CD4-positive, alpha-beta T cell treated with Interleukin-15 for 1 hour (primary cell): ENCODE measurements at regions not wholly inside any gene's neighbourhood (a gene's known extent, or its start where the extent isn't known, plus 50 kb on each side); places are given as distances from the start of the nearest gene placed in this dataset.
"Not testable (repeated sequence)": the region's sequence is repeated elsewhere in the genome, so short reads cannot be mapped to it uniquely, and the experiment has no call there.

Experiments
- DNase-seq: peaks from one replicate; pipeline ENCODE4 v3.0.0-alpha.2; 2020

DNA sequence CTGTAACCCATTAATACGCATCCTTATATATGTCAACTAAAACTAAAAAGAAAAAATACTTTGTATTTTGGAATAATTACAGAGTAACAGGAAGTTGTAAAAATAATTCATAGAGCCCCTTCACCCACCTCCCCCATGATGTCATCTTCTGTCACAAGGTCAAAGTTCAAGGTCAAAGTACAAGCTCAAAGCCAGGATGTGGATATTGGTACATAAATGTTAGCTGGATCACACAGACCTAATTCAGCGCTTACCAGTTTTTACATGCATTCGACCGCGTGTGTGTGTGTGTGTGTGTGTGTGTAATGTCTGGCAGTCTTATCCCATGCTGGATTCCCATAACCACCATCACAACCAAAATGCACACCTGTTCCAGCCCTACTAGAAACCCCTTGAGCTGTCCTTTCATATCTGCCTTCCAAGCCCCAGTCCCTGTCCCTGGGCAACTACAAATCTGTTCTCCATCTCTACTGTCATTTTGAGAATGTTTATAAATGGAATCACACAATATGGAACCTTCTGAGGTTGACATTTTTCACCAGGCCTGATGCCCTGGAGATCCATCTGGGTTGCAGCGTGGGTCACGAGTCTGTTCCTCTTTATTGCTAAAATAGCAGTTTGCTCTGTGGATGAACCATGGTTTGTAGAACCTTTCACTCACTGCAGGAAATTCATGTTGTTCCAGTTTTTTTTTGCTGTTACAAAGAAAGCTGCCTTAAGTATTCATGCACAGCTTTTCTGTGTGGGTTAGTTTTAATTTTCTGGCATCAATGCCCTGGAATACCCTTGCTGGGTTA lies 153.6 kb upstream of the PITRM1 start:
- no peak for DNase-seq

GRCh38 chr10:3324612-3325038 lies 152.0 kb upstream of the PITRM1 start:
- no peak for DNase-seq

- no peak for DNase-seq
Measured at GRCh38 chr10:3323865-3324498, 151.4 kb upstream of the PITRM1 start.

DNA sequence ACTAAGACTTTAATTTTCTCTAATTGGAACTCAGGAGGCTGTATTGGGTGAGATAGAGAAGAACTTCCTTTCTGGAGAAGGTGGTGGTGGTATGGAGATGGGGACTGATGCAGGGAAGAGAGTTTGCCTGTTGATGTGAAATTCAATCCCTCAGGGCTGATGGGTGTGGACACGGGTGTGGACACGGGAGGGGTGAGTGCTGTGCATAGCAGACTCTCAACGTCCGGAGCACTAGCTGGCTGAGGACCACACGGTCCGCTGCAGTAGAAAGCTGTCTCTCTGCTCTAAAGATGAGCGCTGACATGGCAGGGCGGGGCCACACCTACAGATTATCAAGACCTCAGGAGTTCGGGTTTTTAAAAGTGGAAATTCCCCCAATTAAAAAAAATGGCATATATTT lies 148.5 kb upstream of the PITRM1 start:
- DNase-seq, result no peak

DNA sequence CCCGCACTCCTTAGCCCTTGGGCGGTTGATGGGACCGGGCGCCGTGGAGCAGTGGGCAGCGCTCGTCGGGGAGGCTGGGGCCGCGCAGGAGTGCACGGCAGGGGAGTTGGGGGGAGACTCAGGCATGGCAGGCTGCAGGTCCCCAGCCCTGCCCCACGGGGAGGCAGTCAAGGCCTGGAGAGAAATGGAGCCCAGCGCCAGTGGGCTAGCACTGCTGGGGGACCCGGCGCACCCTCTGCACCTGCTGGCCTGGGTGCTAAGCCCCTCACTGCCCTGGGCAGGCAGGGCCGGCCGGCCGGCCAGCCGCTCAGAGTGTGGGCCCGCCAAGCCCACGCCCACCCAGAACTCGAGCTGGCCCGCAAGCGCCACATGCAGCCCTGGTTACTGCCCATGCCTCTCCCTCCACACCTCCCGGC lies 147.2 kb upstream of the PITRM1 start:
- no peak for DNase-seq

DNA sequence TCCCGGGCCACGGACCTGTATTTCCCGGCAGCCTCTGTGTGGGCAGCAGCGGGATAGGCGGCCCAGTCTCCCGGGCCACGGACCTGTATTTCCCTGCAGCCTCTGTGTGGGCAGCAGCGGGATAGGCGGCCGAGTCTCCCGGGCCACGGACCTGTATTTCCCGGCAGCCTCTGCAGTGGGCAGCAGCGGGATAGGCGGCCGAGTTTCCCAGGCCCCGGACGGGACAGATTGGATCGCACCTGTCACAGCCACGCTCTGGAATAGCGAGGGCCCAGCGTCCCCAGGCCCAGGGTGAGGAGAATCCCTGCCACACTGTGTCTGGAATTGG lies 145.9 kb upstream of the PITRM1 start:
- not testable (repeated sequence) for DNase-seq

DNA sequence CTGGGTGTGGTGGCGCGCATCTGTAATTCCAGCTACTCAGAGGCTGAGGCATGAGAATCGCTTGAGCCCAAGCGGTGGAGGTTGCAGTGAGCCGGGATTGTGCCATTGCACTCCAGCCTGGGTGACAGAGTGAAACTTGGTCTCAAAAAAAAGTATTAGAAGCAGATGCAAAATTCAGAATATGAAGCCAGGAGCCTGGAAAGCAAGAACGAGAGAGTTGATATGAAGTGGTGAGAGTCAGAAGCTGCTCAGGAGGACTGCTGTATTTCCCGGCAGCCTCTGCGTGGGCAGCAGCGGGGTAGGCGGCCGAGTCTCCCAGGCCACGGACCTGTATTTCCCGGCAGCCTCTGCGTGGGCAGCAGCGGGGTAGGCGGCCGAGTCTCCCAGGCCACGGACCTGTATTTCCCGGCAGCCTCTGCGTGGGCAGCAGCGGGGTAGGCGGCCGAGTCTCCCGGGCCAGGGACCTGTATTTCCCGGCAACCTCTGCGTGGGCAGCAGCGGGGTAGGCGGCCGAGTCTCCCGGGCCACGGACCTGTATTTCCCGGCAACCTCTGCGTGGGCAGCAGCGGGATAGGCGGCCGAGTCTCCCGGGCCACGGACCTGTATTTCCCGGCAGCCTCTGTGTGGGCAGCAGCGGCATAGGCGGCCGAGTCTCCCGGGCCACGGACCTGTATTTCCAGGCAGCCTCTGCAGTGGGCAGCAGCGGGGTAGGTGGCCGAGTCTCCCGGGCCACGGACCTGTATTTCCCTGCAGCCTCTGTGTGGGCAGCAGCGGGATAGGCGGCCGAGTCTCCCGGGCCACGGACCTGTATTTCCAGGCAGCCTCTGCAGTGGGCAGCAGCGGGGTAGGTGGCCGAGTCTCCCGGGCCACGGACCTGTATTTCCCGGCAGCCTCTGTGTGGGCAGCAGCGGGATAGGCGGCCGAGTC lies 145.2 kb upstream of the PITRM1 start:
- DNase-seq, result not testable (repeated sequence)

DNA sequence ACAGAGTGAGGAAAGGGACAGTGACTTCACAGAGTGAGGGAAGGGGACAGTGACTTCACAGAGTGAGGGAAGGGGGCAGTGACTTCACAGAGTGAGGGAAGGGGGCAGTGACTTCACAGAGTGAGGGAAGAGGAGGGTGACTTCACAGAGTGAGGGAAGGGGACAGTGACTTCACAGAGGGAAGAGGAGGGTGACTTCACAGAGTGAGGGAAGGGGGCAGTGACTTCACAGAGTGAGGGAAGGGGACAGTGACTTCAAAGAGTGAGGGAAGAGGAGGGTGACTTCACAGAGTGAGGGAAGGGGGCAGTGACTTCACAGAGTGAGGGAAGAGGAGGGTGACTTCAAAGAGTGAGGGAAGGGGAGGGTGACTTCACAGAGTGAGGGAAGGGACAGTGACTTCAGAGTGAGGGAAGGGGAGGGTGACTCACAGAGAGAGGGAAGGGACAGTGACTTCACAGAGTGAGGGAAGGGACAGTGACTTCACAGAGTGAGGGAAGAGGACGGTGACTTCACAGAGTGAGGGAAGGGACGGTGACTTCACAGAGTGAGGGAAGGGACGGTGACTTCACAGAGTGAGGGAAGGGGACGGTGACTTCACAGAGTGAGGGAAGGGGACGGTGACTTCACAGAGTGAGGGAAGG lies 142.0 kb upstream of the PITRM1 start:
- DNase-seq, result not testable (repeated sequence)

DNA sequence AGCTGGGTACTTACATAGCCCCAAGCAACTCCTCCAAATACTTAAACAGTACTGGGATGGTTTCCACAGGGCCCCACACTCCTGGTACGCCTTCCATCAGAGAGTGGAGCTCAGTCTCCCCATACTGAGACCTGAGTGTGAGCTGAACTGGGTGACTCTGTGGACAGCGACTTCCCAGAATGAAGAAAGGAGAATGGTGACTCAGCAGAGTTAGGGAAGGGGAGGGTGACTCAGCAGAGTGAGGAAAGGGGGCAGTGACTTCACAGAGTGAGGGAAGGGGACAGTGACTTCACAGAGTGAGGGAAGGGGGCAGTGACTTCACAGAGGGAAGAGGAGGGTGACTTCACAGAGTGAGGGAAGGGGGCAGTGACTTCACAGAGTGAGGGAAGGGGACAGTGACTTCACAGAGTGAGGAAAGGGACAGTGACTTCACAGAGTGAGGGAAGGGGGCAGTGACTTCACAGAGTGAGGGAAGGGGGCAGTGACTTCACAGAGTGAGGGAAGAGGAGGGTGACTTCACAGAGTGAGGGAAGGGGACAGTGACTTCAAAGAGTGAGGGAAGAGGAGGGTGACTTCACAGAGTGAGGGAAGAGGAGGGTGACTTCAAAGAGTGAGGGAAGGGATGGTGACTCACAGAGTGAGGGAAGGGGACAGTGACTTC lies 141.3 kb upstream of the PITRM1 start:
- not testable (repeated sequence) for DNase-seq

DNA sequence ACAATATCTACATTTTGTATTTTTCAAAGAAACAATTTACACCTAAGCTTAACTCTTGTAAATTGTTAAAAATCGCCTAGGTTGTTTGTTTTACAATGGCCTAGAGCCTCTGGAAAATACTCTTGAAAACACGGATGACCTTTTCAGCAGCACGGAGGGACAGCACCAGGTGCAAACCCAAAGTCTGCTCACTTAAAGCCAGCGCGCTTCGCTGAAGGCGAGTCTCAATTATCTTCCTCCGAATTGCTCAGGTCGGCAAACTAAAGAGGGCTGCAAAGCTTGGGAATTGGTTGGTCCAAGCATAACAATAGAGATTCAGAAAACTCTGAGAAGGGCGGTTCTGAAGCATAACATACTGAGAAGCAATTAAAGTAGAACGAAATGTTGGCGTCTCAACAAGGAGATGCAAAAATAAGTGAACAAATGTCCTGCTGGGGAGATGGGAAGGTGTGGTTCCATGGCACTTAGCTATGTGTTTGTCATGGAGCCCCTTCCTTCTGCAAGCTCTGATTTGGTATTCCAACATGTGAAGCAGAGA lies 139.9 kb upstream of the PITRM1 start:
- DNase-seq, result no peak

DNA sequence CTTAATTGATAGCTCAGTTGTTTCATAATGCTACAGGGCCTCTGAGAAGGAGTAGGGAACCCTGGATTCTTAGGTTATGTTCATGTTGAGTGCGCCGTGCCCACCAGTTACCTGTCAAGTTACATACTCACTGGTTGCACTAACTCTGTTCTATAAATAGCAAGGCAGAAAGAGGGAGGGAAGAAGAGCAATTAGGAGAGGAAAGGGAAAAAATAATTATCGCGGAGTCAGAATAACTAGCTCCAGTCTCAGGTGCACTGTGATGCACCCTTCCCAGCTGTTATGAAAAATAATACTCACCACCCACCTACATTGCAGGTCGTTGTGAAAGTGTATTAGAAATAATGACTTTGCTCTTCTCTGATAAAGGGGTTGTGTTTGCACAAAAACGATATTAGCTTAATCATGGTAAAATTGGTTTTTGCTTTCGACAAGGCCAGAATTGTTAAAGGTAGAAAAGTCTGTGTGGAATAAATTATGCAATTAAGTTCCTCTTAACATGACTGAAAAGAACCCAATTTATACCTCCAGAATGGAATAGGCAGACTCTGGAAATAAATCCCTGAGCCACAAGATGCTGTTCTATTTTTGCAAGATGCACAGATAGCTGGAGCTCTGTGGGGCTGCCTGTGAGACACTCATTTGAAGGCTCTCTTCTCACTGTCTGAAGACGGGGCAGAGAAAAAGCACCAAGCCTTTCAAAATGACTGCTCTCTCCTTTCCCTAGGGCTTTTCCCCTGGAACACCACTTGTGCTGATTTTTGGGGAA lies 137.6 kb upstream of the PITRM1 start:
- no peak for DNase-seq

DNA sequence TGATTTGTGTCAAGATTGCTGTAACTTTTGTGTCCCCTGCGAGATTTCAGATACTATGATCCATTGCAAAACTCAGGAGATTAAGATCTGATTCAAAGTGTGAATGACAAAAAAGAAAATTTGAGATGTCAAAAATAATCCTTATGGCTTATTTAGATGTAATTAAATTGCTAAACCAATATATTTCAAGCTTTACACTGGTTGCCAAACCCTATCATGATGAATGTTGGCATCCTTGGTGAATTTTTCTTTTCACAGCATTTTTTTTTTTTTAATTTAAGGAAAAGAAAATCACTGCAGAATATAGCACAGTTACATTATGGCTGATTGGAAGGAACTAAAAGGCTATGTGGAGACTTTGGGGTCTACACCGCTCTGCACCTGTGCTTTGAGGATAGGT lies 133.5 kb upstream of the PITRM1 start:
- DNase-seq, result no peak

DNA sequence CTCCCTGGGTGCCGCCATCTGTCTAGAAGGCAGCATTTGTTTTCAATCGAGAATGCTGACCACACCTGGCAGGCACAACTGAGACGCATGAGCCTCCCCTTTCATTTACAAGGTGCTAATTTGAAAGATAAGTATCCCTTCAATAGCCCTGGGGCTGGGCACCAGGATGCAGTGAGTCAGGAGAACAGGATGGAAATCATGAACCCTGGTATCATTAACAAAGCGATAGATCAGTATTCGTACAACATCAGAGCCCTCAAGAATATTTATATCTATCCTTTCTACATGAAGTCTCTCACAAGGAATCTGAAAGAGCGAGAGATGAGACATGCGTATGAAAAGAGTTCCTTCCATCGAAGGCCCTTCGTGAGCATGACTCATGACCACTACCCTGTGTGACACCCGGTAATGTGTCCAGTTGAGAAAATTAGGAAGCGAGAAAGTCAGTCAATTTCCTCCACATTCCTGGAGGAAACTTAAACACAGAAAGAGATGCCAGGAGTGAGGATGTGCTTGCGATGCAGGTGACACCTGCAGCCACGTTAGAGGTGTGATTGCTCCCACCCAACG lies 123.1 kb upstream of the PITRM1 start:
- no peak for DNase-seq

- DNase-seq, result no peak
Measured at GRCh38 chr10:3294919-3295581, 122.5 kb upstream of the PITRM1 start.

GRCh38 chr10:3293581-3294431 lies 121.2 kb upstream of the PITRM1 start:
- no peak for DNase-seq

DNA sequence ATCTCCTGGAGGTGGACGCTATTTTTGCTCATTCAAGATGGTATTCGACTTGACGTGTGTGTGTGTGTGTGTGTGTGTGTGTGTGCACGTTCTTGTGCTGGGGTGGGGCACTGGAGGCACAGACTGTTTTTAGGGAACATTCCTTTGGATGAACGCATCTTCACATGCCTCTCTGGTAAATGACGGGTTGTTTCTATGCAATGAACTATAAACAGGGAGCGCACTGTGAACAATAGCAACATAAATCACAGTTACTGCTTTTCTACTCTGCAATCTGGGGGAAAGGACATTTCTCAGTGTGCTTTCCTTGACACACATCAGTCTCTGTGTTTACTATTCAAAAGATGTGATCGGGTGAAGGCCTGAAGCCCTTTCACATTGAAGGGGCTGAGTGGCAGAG lies 120.1 kb upstream of the PITRM1 start:
- no peak for DNase-seq

DNA sequence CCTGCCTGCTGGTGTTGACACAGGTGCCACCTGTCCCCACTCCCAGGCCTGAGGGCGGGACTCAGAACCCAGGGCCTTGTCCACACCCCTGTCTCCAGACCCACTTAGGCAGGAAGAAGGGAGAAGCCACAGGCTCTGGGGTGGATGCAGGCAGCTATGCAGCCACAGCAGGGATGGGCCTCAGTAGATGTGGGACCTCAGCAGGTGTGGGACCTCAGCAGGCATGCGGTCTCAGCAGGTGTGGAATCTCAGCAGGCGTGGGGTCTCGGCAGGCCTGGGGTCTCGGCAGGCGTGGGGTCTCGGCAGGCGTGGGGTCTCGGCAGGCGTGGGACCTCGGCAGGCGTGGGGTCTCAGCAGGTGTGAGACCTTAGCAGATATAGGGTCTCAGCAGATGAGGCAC lies 118.0 kb upstream of the PITRM1 start:
- no peak for DNase-seq

- DNase-seq, result no peak
Measured at GRCh38 chr10:3287572-3288445, 115.2 kb upstream of the PITRM1 start.

- no peak for DNase-seq
Measured at GRCh38 chr10:3282674-3283017, 110.1 kb upstream of the PITRM1 start.
